Natural killer cell (primary cell): ENCODE measurements at regions not wholly inside any gene's neighbourhood (a gene's known extent, or its start where the extent isn't known, plus 50 kb on each side); places are given as distances from the start of the nearest gene placed in this dataset.

Experiments used
- ATAC-seq, 3 donors: fragments of 150-1000 bp in 2 of 3; fragments of 200-7000 bp in 1 of 3; cut with Tn5 transposase; 1 replicate in 1 of 3; 2 replicates in 2 of 3; pipeline ENCODE4 v1.10.0; 2021; ENCODE audit warnings: mild to moderate bottlenecking in 2 of 3, moderate library complexity in 2 of 3
- DNase-seq, 2 donors: peaks; one replicate each; pipeline versions ENCODE4 v3.0.0 to v3.0.0-alpha.2; 2013 to 2021; ENCODE audit warnings: mixed read lengths in 1 of 2
- H3K27ac ChIP-seq: one replicate; pipeline ENCODE4 v1.5.1; 2013; ENCODE audit warnings: mild to moderate bottlenecking, low read length
- H3K27me3 ChIP-seq: one replicate; pipeline ENCODE4 v1.6.1; 2013; ENCODE audit warnings: low read length; ENCODE audit not compliant: control insufficient read depth, insufficient read depth
- H3K36me3 ChIP-seq: one replicate; pipeline ENCODE4 v1.6.1; 2013; ENCODE audit warnings: low read length; ENCODE audit not compliant: control insufficient read depth, insufficient read depth
- H3K4me1 ChIP-seq: one replicate; pipeline ENCODE4 v1.6.1; 2013; ENCODE audit warnings: low read length; ENCODE audit not compliant: control insufficient read depth, insufficient read depth
- H3K4me3 ChIP-seq: one replicate; pipeline ENCODE4 v1.5.1; 2013; ENCODE audit warnings: low read length
- H3K9me3 ChIP-seq: one replicate; pipeline ENCODE4 v1.6.1; 2013; ENCODE audit warnings: low read length; ENCODE audit not compliant: control insufficient read depth, insufficient read depth
- H3K27ac Mint-ChIP-seq, 2 donors: one replicate each; pipeline ENCODE4 v1.8.0; 2022; ENCODE audit warnings: mild to moderate bottlenecking in 2 of 2, mixed read lengths in 2 of 2, moderate library complexity in 1 of 2
- H3K27me3 Mint-ChIP-seq, 2 donors: one replicate each; pipeline ENCODE4 v1.8.0; 2022; ENCODE audit warnings: low read depth in 2 of 2, mixed read lengths in 2 of 2
- H3K36me3 Mint-ChIP-seq: one replicate; pipeline ENCODE4 v1.8.0; 2022; ENCODE audit warnings: mixed read lengths
- H3K4me1 Mint-ChIP-seq, 2 donors: one replicate each; pipeline ENCODE4 v1.8.0; 2022; ENCODE audit warnings: mixed read lengths in 2 of 2
- H3K4me3 Mint-ChIP-seq: one replicate; pipeline ENCODE4 v1.8.0; 2022; ENCODE audit warnings: mild to moderate bottlenecking, moderate library complexity, mixed read lengths
- H3K9me3 Mint-ChIP-seq, 2 donors: one replicate each; pipeline ENCODE4 v1.8.0; 2022; ENCODE audit warnings: mixed read lengths in 2 of 2
- WGBS: methylation state at CpG from one replicate; pipeline ENCODE4 v1.1.7; 2013; ENCODE audit warnings: missing lambda C conversion rate; ENCODE audit not compliant: insufficient coverage; 5-methylcytosine and 5-hydroxymethylcytosine counted together
- intact Hi-C: fragments of 100-400 bp; cut with micrococcal nuclease; formaldehyde crosslinking; loops from one replicate; pipeline ENCODE4 v1.14.2; 2022
- TF ChIP-seq, protein P1 (sequence below): fragments of 200-600 bp; IDR thresholded peaks from one replicate; pipeline ENCODE4 v1.8.0; 2022; ENCODE audit warnings: antibody characterized with exemption

DNA sequence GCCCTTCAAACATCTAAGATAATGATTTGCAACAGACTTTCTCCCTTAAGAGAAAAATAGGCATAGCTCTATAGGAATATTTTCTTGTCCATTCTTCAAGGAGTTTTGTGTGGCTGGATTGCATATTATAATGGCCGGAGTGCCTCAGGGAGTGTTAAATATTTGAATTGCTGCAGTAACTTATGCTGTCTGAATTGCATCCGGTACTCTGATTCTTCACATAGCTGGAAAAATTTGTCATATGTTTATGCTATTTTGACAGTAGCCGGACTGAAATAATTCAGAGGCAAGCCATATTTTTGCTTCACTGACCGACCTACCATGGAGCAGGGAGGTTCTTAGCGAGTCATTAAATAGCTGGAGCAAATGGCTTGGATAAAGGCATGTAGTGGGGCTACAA is 621.0 kb downstream of the ACTL7B start:
- no peaks in the 10 kb centered on the region for H3K4me1 Mint-ChIP-seq
- DNase-seq (no peak), ATAC-seq (no peak)
- TF ChIP-seq, protein P1, sequence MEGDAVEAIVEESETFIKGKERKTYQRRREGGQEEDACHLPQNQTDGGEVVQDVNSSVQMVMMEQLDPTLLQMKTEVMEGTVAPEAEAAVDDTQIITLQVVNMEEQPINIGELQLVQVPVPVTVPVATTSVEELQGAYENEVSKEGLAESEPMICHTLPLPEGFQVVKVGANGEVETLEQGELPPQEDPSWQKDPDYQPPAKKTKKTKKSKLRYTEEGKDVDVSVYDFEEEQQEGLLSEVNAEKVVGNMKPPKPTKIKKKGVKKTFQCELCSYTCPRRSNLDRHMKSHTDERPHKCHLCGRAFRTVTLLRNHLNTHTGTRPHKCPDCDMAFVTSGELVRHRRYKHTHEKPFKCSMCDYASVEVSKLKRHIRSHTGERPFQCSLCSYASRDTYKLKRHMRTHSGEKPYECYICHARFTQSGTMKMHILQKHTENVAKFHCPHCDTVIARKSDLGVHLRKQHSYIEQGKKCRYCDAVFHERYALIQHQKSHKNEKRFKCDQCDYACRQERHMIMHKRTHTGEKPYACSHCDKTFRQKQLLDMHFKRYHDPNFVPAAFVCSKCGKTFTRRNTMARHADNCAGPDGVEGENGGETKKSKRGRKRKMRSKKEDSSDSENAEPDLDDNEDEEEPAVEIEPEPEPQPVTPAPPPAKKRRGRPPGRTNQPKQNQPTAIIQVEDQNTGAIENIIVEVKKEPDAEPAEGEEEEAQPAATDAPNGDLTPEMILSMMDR: no peak
- no peaks in the 10 kb centered on the region for H3K27me3 ChIP-seq
- no peak overlapping the region for H3K4me3 Mint-ChIP-seq
- 91% methylated on average over 5 of the region's 5 CpGs for WGBS
- no peaks in the 10 kb centered on the region for H3K9me3 ChIP-seq
- H3K27ac Mint-ChIP-seq: no peak overlapping the region
- no peaks in the 10 kb centered on the region for H3K36me3 ChIP-seq
- intact Hi-C loops: no loop called here
- H3K4me1 ChIP-seq: no peaks in the 10 kb centered on the region
- no peaks in the 10 kb centered on the region for H3K27me3 Mint-ChIP-seq
- no peaks in the 10 kb centered on the region for H3K36me3 Mint-ChIP-seq
- H3K9me3 Mint-ChIP-seq: peaks cover 4 to 5% of the 10 kb centered on the region in 2 donors
- no peak overlapping the region for H3K27ac ChIP-seq
- H3K4me3 ChIP-seq: no peak overlapping the region

DNA sequence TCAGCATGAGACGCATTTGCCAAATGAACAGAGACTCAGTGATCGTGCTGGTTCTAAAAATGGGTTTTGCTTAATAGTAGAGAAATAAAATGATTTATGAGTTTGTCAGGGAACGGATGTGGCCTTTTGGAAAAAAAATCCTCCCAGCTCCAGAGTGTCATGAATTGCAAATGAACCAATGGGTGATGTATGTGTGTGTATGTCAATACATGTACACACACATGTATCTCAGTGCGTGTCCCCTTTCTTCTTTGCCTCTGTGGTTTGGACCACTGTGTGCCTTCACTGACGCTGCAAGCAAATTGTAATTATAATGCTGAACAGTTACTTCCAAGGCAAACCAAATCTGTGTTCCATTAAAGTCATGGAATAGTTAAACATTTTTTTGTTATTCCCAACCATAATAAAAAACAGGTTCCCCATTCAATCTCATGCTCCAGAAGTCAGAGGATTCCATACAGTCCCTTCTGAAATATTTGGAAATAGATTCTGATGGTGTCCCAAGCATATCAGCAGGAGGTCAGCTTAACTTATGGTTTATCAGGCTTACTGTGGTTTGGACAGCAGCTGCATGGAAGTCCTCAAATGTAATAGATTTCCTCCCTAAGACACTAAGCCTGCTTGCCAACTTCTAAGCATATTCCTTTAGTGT is 630.5 kb downstream of the ACTL7B start:
- peaks cover 17% of the 10 kb centered on the region in 2 donors for H3K9me3 Mint-ChIP-seq
- H3K4me1 ChIP-seq: no peaks in the 10 kb centered on the region
- 79% methylated on average over 5 of the region's 5 CpGs for WGBS
- TF ChIP-seq, protein P1: no peak
- no peaks in the 10 kb centered on the region for H3K36me3 Mint-ChIP-seq
- no peak overlapping the region for H3K4me3 ChIP-seq
- ATAC-seq (no peak), DNase-seq (no peak)
- H3K4me1 Mint-ChIP-seq: no peaks in the 10 kb centered on the region
- no peaks in the 10 kb centered on the region for H3K27me3 ChIP-seq
- H3K27ac ChIP-seq: no peak overlapping the region
- H3K9me3 ChIP-seq: no peaks in the 10 kb centered on the region
- intact Hi-C loops: no loop called here
- H3K27me3 Mint-ChIP-seq: no peaks in the 10 kb centered on the region
- H3K4me3 Mint-ChIP-seq: no peak overlapping the region
- no peak overlapping the region for H3K27ac Mint-ChIP-seq
- H3K36me3 ChIP-seq: no peaks in the 10 kb centered on the region

DNA sequence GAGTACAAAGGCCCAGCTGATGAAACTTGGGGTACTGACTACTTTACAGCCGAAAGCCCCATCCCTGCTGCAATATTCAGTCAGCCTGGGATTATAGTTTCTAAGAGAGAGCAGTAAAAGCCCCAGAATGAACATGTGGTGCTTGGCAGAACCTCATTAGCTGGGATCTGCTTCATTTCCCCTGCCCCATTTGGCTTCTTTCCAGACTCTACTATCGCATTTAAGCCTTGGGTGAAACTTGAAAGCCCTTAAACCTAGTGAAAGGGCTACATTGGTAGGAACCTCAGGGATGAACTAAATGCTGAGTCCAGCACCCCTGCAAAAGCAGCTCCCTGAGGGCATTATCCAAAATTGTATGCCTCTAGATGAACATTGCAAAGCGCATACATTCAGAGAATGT is 631.1 kb downstream of the ACTL7B start:
- H3K9me3 Mint-ChIP-seq: peaks cover 17 to 20% of the 10 kb centered on the region in 2 donors
- no peak overlapping the region for H3K4me3 Mint-ChIP-seq

More for the DNA sequence above, 631.1 kb downstream of the ACTL7B start:
- ATAC-seq (no peak), DNase-seq (no peak)
- WGBS: 89% methylated on average over 3 of the region's 3 CpGs
- no peaks in the 10 kb centered on the region for H3K36me3 ChIP-seq
- H3K27me3 ChIP-seq: no peaks in the 10 kb centered on the region
- no peak overlapping the region for H3K27ac ChIP-seq
- Mint-ChIP-seq H3K27ac (no peak overlapping the region), H3K4me1 (no peaks in the 10 kb centered on the region), H3K36me3 (no peaks in the 10 kb centered on the region), H3K27me3 (no peaks in the 10 kb centered on the region)
- no peaks in the 10 kb centered on the region for H3K4me1 ChIP-seq
- intact Hi-C loops: no loop called here
- TF ChIP-seq, protein P1: no peak
- no peak overlapping the region for H3K4me3 ChIP-seq
- H3K9me3 ChIP-seq: no peaks in the 10 kb centered on the region
